Fibroblast of upper back skin (primary cell): ENCODE measurements at regions not wholly inside any gene's neighbourhood (a gene's known extent, or its start where the extent isn't known, plus 50 kb on each side); places are given as distances from the start of the nearest gene placed in this dataset.

Experiments used
- DNase-seq: peaks from one replicate; pipeline ENCODE4 v3.0.0-alpha.2; 2013

DNA sequence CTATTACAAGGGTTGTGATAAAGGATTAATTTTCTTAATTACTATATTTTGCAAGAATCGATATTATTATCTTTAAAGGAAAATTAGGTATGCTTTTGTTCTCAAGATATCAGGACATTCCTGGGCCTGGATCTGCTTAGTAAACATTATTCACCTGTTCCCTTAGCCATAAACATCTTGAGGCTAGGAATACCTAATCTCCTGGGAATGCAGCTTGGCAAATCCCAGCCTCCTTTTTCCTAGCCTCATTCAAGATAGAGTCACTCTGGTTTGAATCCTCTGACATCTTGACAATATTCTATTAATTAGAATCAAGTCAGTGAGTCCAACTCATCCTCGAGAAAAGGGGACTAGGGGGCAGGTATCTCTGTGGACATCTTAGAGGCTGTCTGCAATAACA is 327.1 kb downstream of the STIM2 start:
- DNase-seq, result no peak

- DNase-seq, result no peak
These were observed 329.0 kb downstream of the STIM2 start for GRCh38 chr4:27189683-27190082.

- no peak for DNase-seq
These were observed 331.0 kb downstream of the STIM2 start for GRCh38 chr4:27191592-27191991.

DNA sequence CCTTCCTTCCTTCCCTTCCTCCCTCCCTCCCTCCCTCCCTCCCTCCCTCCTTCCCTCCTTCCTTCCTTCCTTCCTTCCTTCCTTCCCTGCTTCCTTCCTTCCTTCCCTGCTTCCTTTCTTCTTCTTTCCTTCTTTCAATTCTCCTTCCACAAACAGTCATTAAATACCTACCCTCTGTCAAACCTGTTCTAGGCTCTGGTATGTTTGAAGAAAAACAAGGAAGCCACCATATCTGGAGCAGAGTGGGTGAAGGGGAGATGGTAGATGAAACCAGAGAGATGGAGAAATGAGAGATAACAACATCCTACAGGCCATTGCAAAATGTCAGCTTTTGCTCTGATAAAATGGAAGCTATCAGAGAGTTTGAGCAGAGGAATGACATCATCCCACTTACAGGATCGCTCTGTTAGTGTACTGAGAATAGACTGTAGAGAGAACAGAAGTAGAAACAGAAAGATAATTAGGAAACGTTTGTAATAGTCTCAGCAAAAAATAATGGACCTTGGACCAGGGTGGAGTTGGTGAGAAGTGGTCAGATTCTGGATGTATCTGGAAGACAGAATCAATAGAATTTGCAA is 334.0 kb downstream of the STIM2 start:
- DNase-seq, result no peak

GRCh38 chr4:27198246-27198645 is 337.6 kb downstream of the STIM2 start:
- no peak for DNase-seq

- no peak for DNase-seq
These were observed 338.3 kb downstream of the STIM2 start for GRCh38 chr4:27198971-27199370.

DNA sequence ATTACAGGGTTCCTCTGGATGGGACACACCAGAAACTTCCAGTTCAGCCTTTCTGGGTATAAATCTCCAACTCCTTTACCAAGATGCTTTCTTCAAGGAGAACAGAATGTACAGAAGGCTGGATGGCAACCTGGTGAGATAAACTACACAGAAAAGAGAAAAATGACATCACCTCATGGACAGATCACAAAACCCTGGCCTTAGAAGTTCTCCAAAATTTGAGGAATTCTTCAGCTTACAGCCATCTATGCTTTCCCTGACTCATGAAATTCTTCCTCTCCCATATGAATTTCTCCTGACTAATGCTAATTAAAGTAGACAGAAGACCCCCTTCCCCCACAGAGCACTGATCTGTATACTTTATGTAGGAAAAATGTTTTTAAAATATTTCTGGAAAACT is 345.4 kb downstream of the STIM2 start:
- peak; percentile 66 for DNase-seq

GRCh38 chr4:27210956-27211355 is 350.3 kb downstream of the STIM2 start:
- no peak for DNase-seq

DNA sequence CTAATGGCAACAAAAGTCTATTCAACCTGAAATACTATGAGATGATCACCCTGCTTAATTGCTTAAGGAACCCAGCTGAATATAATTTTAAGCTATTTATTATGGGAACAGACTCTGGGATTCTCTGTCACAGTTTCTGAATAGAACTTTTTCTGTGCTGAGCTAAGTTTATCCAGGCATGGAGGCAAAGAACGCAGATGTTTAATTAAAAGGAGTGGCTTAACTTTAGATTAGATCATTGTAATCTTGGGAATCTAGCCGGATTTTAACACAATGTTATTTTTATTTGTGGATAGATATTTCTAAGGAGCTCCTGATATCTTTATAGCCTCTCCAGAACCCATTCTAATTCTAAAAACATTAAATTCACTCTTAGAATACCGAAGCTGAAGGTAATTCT is 353.4 kb downstream of the STIM2 start:
- DNase-seq, result no peak

- DNase-seq, result no peak
These were observed 354.7 kb downstream of the STIM2 start for GRCh38 chr4:27215220-27215826.

DNA sequence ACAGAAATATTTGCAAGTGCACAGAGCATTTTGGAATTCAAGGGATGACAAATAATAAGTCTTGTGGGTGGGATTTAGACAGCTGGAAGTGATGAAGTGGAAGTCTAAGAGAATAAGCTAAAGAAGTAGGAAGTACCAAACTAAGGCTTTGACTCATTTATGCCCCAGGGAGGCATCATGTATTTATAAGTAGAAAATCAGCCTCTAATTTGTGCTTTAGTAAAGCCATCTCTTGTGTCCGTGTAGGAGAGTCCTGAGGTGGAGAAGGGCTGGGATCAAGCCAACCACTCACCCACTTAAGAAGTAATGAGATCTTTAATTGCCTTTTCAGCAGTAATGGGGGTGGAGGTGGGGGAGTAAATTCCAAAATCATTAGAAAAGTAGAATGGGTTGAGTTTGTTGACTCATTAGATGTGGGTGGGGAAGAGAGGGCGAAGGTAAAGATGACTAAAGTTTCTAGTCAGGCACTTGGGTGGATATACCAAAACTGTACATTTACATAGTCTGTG is 356.7 kb downstream of the STIM2 start:
- DNase-seq, result peak; percentile 88

- DNase-seq, result peak; percentile 28
These were observed 357.4 kb downstream of the STIM2 start for GRCh38 chr4:27218013-27218412.

DNA sequence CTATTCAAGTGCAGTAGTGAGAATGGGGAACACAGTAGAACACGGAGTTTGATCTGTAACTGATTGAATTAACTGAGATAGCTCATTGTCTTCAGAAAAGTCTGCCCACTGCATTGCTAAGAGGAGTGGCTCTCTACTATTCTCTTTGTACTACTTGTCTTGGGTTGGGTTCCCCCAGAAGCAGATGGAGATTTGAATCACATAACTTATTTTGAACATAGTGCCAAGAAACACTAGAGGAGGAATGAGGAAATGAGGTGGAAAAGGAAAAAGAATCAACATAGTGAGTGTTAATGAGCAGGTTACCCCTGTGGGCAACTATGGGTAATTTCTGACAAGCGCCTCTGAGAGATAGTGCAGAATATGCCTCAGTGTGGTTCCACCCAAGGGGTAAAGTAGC is 362.7 kb downstream of the STIM2 start:
- no peak for DNase-seq

DNA sequence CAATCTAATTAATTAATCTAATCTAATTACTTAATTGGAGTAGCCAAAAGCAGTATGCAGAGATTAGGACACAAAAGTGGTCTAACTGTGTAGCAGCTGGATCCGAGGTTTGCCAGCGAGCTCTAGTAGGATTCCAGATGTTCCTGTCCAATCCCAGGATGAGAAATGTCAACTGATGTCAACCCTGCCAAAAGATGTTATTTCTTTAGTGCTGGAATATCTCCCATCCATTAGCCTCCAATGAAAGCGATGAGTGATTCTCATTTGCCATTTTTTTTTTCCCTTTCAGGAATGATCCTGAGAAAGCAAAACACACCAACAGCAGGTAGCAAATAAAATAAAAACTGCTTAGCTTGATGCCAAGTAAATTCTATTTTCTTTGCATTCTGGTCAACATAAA is 372.9 kb downstream of the STIM2 start:
- DNase-seq, result no peak

DNA sequence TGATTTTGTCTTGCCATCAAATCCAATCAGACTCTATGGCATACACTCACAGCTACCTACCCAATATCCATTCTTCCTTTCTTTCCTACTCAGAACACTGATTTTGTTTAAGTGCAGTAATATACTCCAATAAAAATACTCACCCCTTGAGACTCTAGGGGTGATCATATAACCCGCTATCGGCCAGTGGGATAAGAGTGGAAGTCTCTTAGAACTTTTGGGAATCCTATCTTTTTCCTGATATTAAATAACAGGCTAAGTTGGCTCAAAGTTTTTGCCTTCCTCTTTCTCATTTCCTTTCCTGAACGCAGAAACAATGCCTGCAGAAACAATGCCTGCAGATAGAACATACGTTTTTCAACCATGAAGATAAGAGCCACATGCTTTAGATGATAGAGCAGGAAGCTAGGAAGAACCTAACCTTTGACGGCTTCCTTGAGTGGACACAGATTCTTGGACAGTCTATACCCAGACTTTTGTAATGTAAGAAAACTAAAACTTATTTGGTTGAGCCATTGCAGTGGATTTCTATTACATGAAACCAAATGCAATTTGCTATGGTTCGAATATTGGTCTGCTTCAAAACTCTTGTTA is 373.8 kb downstream of the STIM2 start:
- no peak for DNase-seq

DNA sequence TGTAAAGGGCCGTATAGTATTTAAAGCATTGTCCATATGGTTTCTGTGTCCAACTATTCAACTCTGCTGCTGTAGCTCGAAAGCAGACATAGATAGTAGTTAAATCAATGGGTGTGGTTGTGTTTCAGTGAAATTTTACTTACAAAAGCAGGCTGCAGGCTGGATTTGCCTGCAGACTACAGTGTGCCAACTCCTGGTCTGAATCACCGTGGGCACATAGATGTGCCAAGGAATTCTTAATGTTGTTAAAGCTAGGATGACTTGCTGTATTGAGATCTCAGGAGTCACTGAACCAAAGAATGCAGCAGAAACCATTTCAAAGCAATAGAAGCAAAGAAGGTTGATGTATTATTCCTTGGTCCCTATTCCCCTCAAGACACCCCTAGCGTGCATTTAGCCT is 379.0 kb downstream of the STIM2 start:
- no peak for DNase-seq

DNA sequence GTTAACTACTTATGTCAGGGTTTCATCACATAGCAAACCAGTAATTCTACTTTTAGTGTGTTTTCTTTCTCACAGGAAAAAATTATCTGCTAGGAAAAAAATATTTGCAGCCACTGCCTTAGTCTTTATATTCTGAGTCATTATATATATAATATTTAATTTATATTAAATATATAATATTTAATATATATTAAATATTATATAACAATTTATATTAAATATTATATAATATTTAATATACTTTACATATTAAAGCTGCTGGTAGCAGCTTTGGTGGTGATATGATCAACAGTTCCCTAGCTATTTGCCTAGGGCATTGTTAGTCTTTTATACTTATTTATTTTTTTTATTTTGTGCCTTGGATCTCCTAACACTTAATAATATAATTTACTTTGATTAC is 381.6 kb downstream of the STIM2 start:
- DNase-seq, result no peak

GRCh38 chr4:27245216-27245615 is 384.6 kb downstream of the STIM2 start:
- DNase-seq, result no peak

- DNase-seq, result peak; percentile 77
These were observed 388.2 kb downstream of the STIM2 start for GRCh38 chr4:27248829-27249228.

DNA sequence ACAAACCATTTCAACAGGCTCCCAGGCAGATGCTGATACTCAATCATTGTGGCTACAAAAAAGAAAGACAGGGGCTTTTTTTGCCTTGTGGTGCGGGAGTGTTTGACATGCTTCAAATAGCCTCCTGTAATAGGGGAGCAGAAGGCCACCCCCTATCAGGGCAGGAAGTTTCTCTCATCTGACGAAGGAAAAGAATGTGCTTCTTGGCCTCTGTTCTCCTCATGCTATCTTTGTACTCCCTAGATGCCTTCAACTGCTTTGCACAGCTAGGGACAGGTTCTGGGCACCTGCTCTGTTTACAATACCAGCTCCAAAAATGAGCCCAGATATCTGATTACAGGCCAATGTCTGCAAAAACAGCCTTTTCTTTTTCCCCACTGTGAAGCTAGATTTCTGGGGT is 391.1 kb downstream of the STIM2 start:
- DNase-seq, result no peak

- no peak for DNase-seq
These were observed 406.8 kb downstream of the STIM2 start for GRCh38 chr4:27267339-27267969.

GRCh38 chr4:27267970-27268355 is 407.3 kb downstream of the STIM2 start:
- DNase-seq, result no peak

DNA sequence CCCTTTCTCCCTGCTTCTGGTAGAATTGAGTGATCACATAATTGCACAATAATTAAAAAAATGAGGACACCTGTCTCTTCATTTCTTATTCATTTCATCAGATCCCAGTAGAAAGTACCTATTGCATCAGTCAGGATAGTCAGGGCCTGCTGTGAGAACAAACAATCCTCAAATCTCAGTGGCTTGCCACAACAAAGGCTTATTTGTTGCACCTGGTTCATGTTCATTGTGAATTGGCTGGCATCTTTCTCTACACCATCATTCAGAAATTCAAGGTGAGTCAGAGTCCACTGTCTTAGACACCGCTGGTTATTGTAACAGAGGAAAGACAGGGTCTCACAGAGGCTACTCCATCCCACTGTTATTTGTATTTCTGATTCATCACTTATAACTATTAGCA is 409.8 kb downstream of the STIM2 start:
- DNase-seq, result no peak

- DNase-seq, result no peak
These were observed 410.9 kb downstream of the STIM2 start for GRCh38 chr4:27271555-27271954.
